DOHH2 (cell line): ENCODE measurements at regions not wholly inside any gene's neighbourhood (a gene's known extent, or its start where the extent isn't known, plus 50 kb on each side); places are given as distances from the start of the nearest gene placed in this dataset.

Source experiments
- CTCF ChIP-seq: fragments of 200-600 bp; sonication (generic); IDR thresholded peaks from one replicate; pipeline ENCODE4 v1.5.1; 2014; ENCODE audit warnings: antibody characterized with exemption, mild to moderate bottlenecking, low read depth, low read length; ENCODE audit not compliant: poor library complexity, severe bottlenecking
- EZH2phosphoT487 ChIP-seq: fragments of 200-600 bp; sonication (generic); IDR thresholded peaks from 2 replicates; pipeline ENCODE4 v1.6.1; 2017; ENCODE audit warnings: borderline replicate concordance, mild to moderate bottlenecking, antibody characterized with exemption, low read length, moderate library complexity, mixed read lengths

GRCh38 chr3:80697291-80697690 lies 929.5 kb upstream of the ROBO1 start:
- TF ChIP-seq CTCF: no peak
- no peak for TF ChIP-seq EZH2phosphoT487
